ENCODE measurements at regions not wholly inside any gene's neighbourhood (a gene's known extent, or its start where the extent isn't known, plus 50 kb on each side); places are given as distances from the start of the nearest gene placed in this dataset.

- no peaks in the 10 kb centered on the region for H3K27me3 ChIP-seq (ENCODE audit: low read depth)
- no peaks in the 10 kb centered on the region for H3K36me3 ChIP-seq
- no peaks in the 10 kb centered on the region for H3K4me1 ChIP-seq
- no peak overlapping the region for H3K27ac ChIP-seq
- ATAC-seq (no peak), DNase-seq (no peak)
- intact Hi-C loops (cut with DNase I) = no loop called here
- H3K9me3 ChIP-seq = no peaks in the 10 kb centered on the region
- no peak overlapping the region for H3K4me3 ChIP-seq
- TF ChIP-seq CTCF (IDR thresholded peaks at IDR 0.05) = no peak
Observed at GRCh38 chr1:87872692-87873091, 544.0 kb downstream of the LMO4 start.

GRCh38 chr1:87878873-87879272 lies 550.2 kb downstream of the LMO4 start:
- Histone ChIP-seq H3K36me3 (no peaks in the 10 kb centered on the region), H3K4me3 (no peak overlapping the region), H3K27ac (no peak overlapping the region), H3K9me3 (no peaks in the 10 kb centered on the region), H3K27me3 (ENCODE audit: low read depth) (no peaks in the 10 kb centered on the region), H3K4me1 (no peaks in the 10 kb centered on the region)
- DNase-seq = no peak
- no peak for ATAC-seq
- TF ChIP-seq CTCF (IDR thresholded peaks at IDR 0.05) = no peak
- intact Hi-C loops (cut with DNase I) = no loop called here

GRCh38 chr1:87880098-87880760 lies 551.5 kb downstream of the LMO4 start:
- DNase-seq (no peak), ATAC-seq (no peak)
- H3K9me3 ChIP-seq = no peaks in the 10 kb centered on the region
- H3K36me3 ChIP-seq = no peaks in the 10 kb centered on the region
- H3K27me3 ChIP-seq (ENCODE audit: low read depth) = no peaks in the 10 kb centered on the region
- no peak overlapping the region for H3K27ac ChIP-seq
- no peak overlapping the region for H3K4me3 ChIP-seq
- intact Hi-C loops (cut with DNase I) = no loop called here
- no peak for TF ChIP-seq CTCF (IDR thresholded peaks at IDR 0.05)
- no peaks in the 10 kb centered on the region for H3K4me1 ChIP-seq

GRCh38 chr1:87880764-87881163 lies 552.1 kb downstream of the LMO4 start:
- Histone ChIP-seq H3K9me3 (no peaks in the 10 kb centered on the region), H3K4me3 (no peak overlapping the region), H3K36me3 (no peaks in the 10 kb centered on the region), H3K27ac (no peak overlapping the region), H3K4me1 (no peaks in the 10 kb centered on the region), H3K27me3 (ENCODE audit: low read depth) (no peaks in the 10 kb centered on the region)
- ATAC-seq (no peak), DNase-seq (no peak)
- no peak for TF ChIP-seq CTCF (IDR thresholded peaks at IDR 0.05)
- intact Hi-C loops (cut with DNase I) = no loop called here

- intact Hi-C loops (cut with DNase I) = no loop called here
- no peak overlapping the region for H3K27ac ChIP-seq
- no peaks in the 10 kb centered on the region for H3K27me3 ChIP-seq (ENCODE audit: low read depth)
- no peaks in the 10 kb centered on the region for H3K4me1 ChIP-seq
- no peak for TF ChIP-seq CTCF (IDR thresholded peaks at IDR 0.05)
- H3K36me3 ChIP-seq = no peaks in the 10 kb centered on the region
- DNase-seq (no peak), ATAC-seq (no peak)
- H3K9me3 ChIP-seq = no peaks in the 10 kb centered on the region
- H3K4me3 ChIP-seq = no peak overlapping the region
Observed at GRCh38 chr1:87883906-87884305, 555.2 kb downstream of the LMO4 start.
